ENCODE measurements at regions not wholly inside any gene's neighbourhood (a gene's known extent, or its start where the extent isn't known, plus 50 kb on each side); places are given as distances from the start of the nearest gene placed in this dataset.

GRCh38 chr1:230550428-230550827 lies 91.9 kb upstream of the COG2 start:
- FAIRE-seq, result no peak
- no peaks in the 10 kb centered on the region for H3K36me3 ChIP-seq (replicated peaks in 1 of 2; ENCODE audit: control insufficient read depth in 1 of 2, insufficient read depth in 2 of 2, low read length in 2 of 2)

DNA sequence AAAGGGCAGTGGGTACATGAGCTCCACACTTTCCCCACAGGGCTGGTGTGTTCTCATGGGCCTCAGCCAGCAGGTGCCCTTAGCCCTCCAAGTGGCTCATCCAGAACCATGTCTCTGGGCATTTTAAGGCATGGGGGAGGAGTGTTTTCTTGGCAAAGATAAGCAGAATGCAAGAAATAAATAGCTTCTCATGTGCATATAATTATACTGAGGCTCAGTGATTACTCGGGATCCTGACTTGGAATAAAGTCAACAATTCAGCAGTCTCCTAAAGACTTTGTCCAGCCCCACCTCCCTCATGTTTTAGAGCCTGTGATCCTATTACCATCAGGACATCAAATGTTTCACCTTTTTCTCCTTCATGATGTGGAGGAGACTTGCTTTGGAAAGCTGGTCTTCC lies 92.7 kb upstream of the COG2 start:
- TF ChIP-seq ZEB1 (IDR thresholded peaks at IDR 0.05; ENCODE audit: insufficient replicate concordance, low read depth) (no peak), ZNF569 (CRISPR knock-in tag; IDR thresholded peaks at IDR 0.05; ENCODE audit: borderline replicate concordance) (no peak)
- TF ChIP-seq, protein P1, sequence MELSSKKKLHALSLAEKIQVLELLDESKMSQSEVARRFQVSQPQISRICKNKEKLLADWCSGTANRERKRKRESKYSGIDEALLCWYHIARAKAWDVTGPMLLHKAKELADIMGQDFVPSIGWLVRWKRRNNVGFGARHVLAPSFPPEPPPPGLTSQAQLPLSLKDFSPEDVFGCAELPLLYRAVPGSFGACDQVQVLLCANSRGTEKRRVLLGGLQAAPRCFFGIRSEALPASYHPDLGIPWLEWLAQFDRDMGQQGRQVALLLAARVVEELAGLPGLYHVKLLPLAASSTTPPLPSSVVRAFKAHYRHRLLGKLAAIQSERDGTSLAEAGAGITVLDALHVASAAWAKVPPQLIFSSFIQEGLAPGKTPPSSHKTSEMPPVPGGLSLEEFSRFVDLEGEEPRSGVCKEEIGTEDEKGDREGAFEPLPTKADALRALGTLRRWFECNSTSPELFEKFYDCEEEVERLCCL (CRISPR knock-in tag; IDR thresholded peaks at IDR 0.05; ENCODE audit: borderline replicate concordance), result no peak
- TF ChIP-seq, protein P2, sequence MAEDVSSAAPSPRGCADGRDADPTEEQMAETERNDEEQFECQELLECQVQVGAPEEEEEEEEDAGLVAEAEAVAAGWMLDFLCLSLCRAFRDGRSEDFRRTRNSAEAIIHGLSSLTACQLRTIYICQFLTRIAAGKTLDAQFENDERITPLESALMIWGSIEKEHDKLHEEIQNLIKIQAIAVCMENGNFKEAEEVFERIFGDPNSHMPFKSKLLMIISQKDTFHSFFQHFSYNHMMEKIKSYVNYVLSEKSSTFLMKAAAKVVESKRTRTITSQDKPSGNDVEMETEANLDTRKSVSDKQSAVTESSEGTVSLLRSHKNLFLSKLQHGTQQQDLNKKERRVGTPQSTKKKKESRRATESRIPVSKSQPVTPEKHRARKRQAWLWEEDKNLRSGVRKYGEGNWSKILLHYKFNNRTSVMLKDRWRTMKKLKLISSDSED (CRISPR knock-in tag; IDR thresholded peaks at IDR 0.05), result no peak
- in situ Hi-C loops (cut with HindIII; ENCODE audit: extremely low pct_ligation_motif_present, low pct_unique_long_range_greater_than_20kb) (no loop called here), intact Hi-C loops (cut with micrococcal nuclease; ENCODE audit: unreplicated experiment) (no loop called here)
- H3K27me3 ChIP-seq (ENCODE audit: control insufficient read depth in 1 of 2, insufficient read depth in 2 of 2, low read length in 2 of 2), result no peaks in the 10 kb centered on the region
- ATAC-seq (no peak), FAIRE-seq (no peak), DNase-seq (ENCODE audit: low spot score) (no peak)
- H3K4me1 ChIP-seq (ENCODE audit: insufficient read depth, low read length), result no peaks in the 10 kb centered on the region
- no peak overlapping the region for H3K4me2 ChIP-seq (ENCODE audit: low read depth, low read length)
- no peak overlapping the region for H3K27ac ChIP-seq (ENCODE audit: extremely low read length, insufficient read depth, low read length)
- no TSS peak for BruUV-seq (replicated peaks)
- ChIA-PET CTCF (ENCODE audit: low intra/inter-chr PET ratio, low total read pairs) (no interaction called here), POLR2A (no interaction called here)
- WGBS (ENCODE audit: low lambda C conversion rate), result 0% methylated on average over 1 of the region's 1 CpG
- H3K4me3 ChIP-seq (replicated peaks in 1 of 3; ENCODE audit: insufficient read depth in 1 of 3, low read depth in 2 of 3, low read length in 3 of 3), result no peak overlapping the region
- no peaks in the 10 kb centered on the region for H4K20me1 ChIP-seq (ENCODE audit: insufficient read depth, low read length)
- no peaks in the 10 kb centered on the region for H3K79me2 ChIP-seq (ENCODE audit: insufficient read depth, low read length)
- H2AFZ ChIP-seq (ENCODE audit: low read length), result no peak overlapping the region
- no peaks in the 10 kb centered on the region for H3K36me3 ChIP-seq (replicated peaks in 1 of 2; ENCODE audit: control insufficient read depth in 1 of 2, insufficient read depth in 2 of 2, low read length in 2 of 2)
- H3K9me3 ChIP-seq (ENCODE audit: low read length), result no peaks in the 10 kb centered on the region
- H3K9ac ChIP-seq (ENCODE audit: insufficient read depth, low read depth, low read length), result no peak overlapping the region

More at GRCh38 chr1:230550428-230550827, 91.9 kb upstream of the COG2 start:
- Histone ChIP-seq H3K4me3 (replicated peaks in 1 of 3; ENCODE audit: insufficient read depth in 1 of 3, low read depth in 2 of 3, low read length in 3 of 3) (no peak overlapping the region), H2AFZ (ENCODE audit: low read length) (no peak overlapping the region), H4K20me1 (ENCODE audit: insufficient read depth, low read length) (no peaks in the 10 kb centered on the region), H3K4me2 (ENCODE audit: low read depth, low read length) (no peak overlapping the region), H3K27me3 (ENCODE audit: control insufficient read depth in 1 of 2, insufficient read depth in 2 of 2, low read length in 2 of 2) (no peaks in the 10 kb centered on the region), H3K9me3 (ENCODE audit: low read length) (no peaks in the 10 kb centered on the region), H3K79me2 (ENCODE audit: insufficient read depth, low read length) (no peaks in the 10 kb centered on the region), H3K4me1 (ENCODE audit: insufficient read depth, low read length) (no peaks in the 10 kb centered on the region), H3K9ac (ENCODE audit: insufficient read depth, low read depth, low read length) (no peak overlapping the region), H3K27ac (ENCODE audit: extremely low read length, insufficient read depth, low read length) (no peak overlapping the region)
- WGBS (ENCODE audit: low lambda C conversion rate), result 0% methylated on average over 1 of the region's 1 CpG
- TF ChIP-seq ZNF224 (CRISPR knock-in tag; IDR thresholded peaks at IDR 0.05) (no peak), ZNF335 (CRISPR knock-in tag; IDR thresholded peaks at IDR 0.05) (no peak), ZNF326 (CRISPR knock-in tag; IDR thresholded peaks at IDR 0.05; ENCODE audit: borderline replicate concordance) (no peak), ZNF703 (CRISPR knock-in tag; IDR thresholded peaks at IDR 0.05; ENCODE audit: borderline replicate concordance) (no peak), ZNF549 (CRISPR knock-in tag; IDR thresholded peaks at IDR 0.05) (no peak), MEF2D (CRISPR knock-in tag; IDR thresholded peaks at IDR 0.05) (no peak), ZNF30 (CRISPR knock-in tag; IDR thresholded peaks at IDR 0.05) (no peak)
- ATAC-seq (no peak), DNase-seq (ENCODE audit: low spot score) (no peak)
- in situ Hi-C loops (cut with HindIII; ENCODE audit: extremely low pct_ligation_motif_present, low pct_unique_long_range_greater_than_20kb) (no loop called here), intact Hi-C loops (cut with micrococcal nuclease; ENCODE audit: unreplicated experiment) (no loop called here)
- no TSS peak for BruUV-seq (replicated peaks)
- CTCF ChIA-PET (ENCODE audit: low intra/inter-chr PET ratio, low total read pairs), result no interaction called here
- POLR2A ChIA-PET, result no interaction called here

Measured in HepG2 (cell line).